Cardiac fibroblast (primary cell): ENCODE measurements at regions not wholly inside any gene's neighbourhood (a gene's known extent, or its start where the extent isn't known, plus 50 kb on each side); places are given as distances from the start of the nearest gene placed in this dataset.

ENCODE experiments used
- DNase-seq, 2 donors: peaks; one replicate each; pipeline versions ENCODE4 v3.0.0 to v3.0.0-alpha.2; 2010; ENCODE audit warnings: low read depth in 2 of 2
- H3K4me3 ChIP-seq, 2 donors: replicated peaks in 1 of 2; 1 replicate in 1 of 2; 2 replicates in 1 of 2; pipeline ENCODE4 v1.5.1; 2011; ENCODE audit warnings: low read depth in 2 of 2, low read length in 2 of 2, mild to moderate bottlenecking in 2 of 2, moderate library complexity in 1 of 2
- CTCF ChIP-seq: IDR thresholded peaks from one replicate; pipeline ENCODE4 v1.5.1; 2011; ENCODE audit warnings: low read depth, mild to moderate bottlenecking, low read length, inconsistent platforms

- no peak for DNase-seq
- no peak for TF ChIP-seq CTCF
- no peak overlapping the region for H3K4me3 ChIP-seq
These were observed 371.5 kb downstream of the SEC14L1 start for GRCh38 chr17:77512062-77512946.

- H3K4me3 ChIP-seq: no peak overlapping the region
- no peak for TF ChIP-seq CTCF
- DNase-seq: no peak
These were observed 372.3 kb downstream of the SEC14L1 start for GRCh38 chr17:77513045-77513444.

GRCh38 chr17:77515227-77515626 lies 374.5 kb downstream of the SEC14L1 start:
- TF ChIP-seq CTCF: no peak
- H3K4me3 ChIP-seq: no peak overlapping the region
- no peak for DNase-seq

DNA sequence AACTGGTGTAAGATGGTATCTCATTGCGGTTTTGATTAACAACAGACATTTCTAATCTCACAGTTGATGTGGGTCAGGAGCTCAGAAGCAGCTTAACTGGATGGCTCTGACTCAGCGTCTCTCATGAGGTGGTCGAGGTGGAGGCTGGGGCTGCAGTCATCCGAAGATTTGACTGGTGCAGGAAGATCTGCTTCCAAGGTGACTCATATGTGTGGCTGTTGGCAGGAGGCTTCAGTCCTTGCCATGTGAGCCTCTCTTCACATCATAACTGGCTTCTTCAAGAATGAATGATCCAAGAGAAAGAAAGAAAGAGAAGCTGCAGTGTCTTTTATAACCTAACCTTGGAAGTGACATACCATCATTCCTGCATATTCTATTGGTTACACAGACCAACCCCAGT lies 376.1 kb downstream of the SEC14L1 start:
- DNase-seq: peak; percentile 28 to 82
- no peak for TF ChIP-seq CTCF
- H3K4me3 ChIP-seq: no peak overlapping the region

GRCh38 chr17:77521076-77521475 lies 380.3 kb downstream of the SEC14L1 start:
- no peak overlapping the region for H3K4me3 ChIP-seq
- no peak for TF ChIP-seq CTCF
- DNase-seq: no peak

- no peak for DNase-seq
- H3K4me3 ChIP-seq: no peak overlapping the region
- no peak for TF ChIP-seq CTCF
These were observed 382.8 kb downstream of the SEC14L1 start for GRCh38 chr17:77523540-77523939.
